GM23338 (cell line): ENCODE measurements at regions not wholly inside any gene's neighbourhood (a gene's known extent, or its start where the extent isn't known, plus 50 kb on each side); places are given as distances from the start of the nearest gene placed in this dataset.
"Not testable (repeated sequence)": the region's sequence is repeated elsewhere in the genome, so short reads cannot be mapped to it uniquely, and the experiment has no call there.

Source experiments
- ATAC-seq: fragments of 200-7000 bp; cut with Tn5 transposase; 3 replicates; pipeline ENCODE4 v1.9.1; 2020
- DNase-seq: peaks from one replicate; pipeline ENCODE4 v3.0.0-alpha.2; 2015; ENCODE audit warnings: low spot score
- H2AFZ ChIP-seq: fragments of 200-600 bp; sonication (generic); 2 replicates; pipeline ENCODE4 v1.8.0; 2016; ENCODE audit warnings: antibody characterized with exemption, mild to moderate bottlenecking, moderate library complexity
- H3F3A ChIP-seq: fragments of 200-600 bp; sonication (generic); replicated peaks from 2 replicates; pipeline ENCODE4 v1.8.0; 2017; ENCODE audit warnings: antibody characterized with exemption, mixed run types, low read depth
- H3K27ac ChIP-seq: fragments of 200-600 bp; sonication (generic); 2 replicates; pipeline ENCODE4 v1.6.1; 2016; ENCODE audit warnings: low read depth
- H3K27me3 ChIP-seq: fragments of 200-600 bp; sonication (generic); 2 replicates; pipeline ENCODE4 v1.8.0; 2016; ENCODE audit warnings: mild to moderate bottlenecking, mixed run types, moderate library complexity; ENCODE audit not compliant: insufficient read depth
- H3K36me3 ChIP-seq: fragments of 200-600 bp; sonication (generic); 2 replicates; pipeline ENCODE4 v1.8.0; 2016; ENCODE audit warnings: mild to moderate bottlenecking; ENCODE audit not compliant: insufficient read depth
- H3K4me1 ChIP-seq: fragments of 200-600 bp; sonication (generic); 2 replicates; pipeline ENCODE4 v1.8.0; 2016; ENCODE audit warnings: mild to moderate bottlenecking, moderate library complexity; ENCODE audit not compliant: insufficient read depth
- H3K4me2 ChIP-seq: fragments of 200-600 bp; sonication (generic); 2 replicates; pipeline ENCODE4 v1.7.1; 2017; ENCODE audit warnings: mixed run types
- H3K4me3 ChIP-seq: fragments of 200-600 bp; sonication (generic); 2 replicates; pipeline ENCODE4 v1.6.1; 2016; ENCODE audit warnings: mixed run types
- H3K79me2 ChIP-seq: fragments of 200-600 bp; sonication (generic); replicated peaks from 2 replicates; pipeline ENCODE4 v1.8.0; 2017; ENCODE audit warnings: mild to moderate bottlenecking; ENCODE audit not compliant: insufficient read depth
- H3K9me2 ChIP-seq: fragments of 200-600 bp; sonication (generic); 2 replicates; pipeline ENCODE4 v1.8.0; 2017; ENCODE audit not compliant: insufficient read depth
- H4K20me1 ChIP-seq: fragments of 200-600 bp; sonication (generic); replicated peaks from 2 replicates; pipeline ENCODE4 v1.8.0; 2017; ENCODE audit warnings: mild to moderate bottlenecking; ENCODE audit not compliant: insufficient read depth
- H3K27ac Mint-ChIP-seq: 2 replicates; pipeline ENCODE4 v1.8.0; 2020; ENCODE audit warnings: inconsistent platforms, mild to moderate bottlenecking, moderate library complexity, mixed read lengths
- H3K27me3 Mint-ChIP-seq: 3 replicates; pipeline ENCODE4 v1.8.0; 2022; ENCODE audit warnings: low read depth, mild to moderate bottlenecking, moderate library complexity, mixed read lengths, inconsistent platforms; ENCODE audit not compliant: insufficient read depth, poor library complexity
- H3K36me3 Mint-ChIP-seq: 3 replicates; pipeline ENCODE4 v1.8.0; 2021; ENCODE audit warnings: low read depth, mild to moderate bottlenecking, inconsistent platforms, moderate library complexity, mixed read lengths
- H3K4me1 Mint-ChIP-seq: 3 replicates; pipeline ENCODE4 v1.8.0; 2020; ENCODE audit warnings: mild to moderate bottlenecking, inconsistent platforms, mixed read lengths
- H3K4me3 Mint-ChIP-seq: 3 replicates; pipeline ENCODE4 v1.8.0; 2021; ENCODE audit warnings: moderate library complexity, mild to moderate bottlenecking, inconsistent platforms, mixed read lengths
- H3K9me3 Mint-ChIP-seq: 3 replicates; pipeline ENCODE4 v1.8.0; 2020; ENCODE audit warnings: moderate library complexity, mild to moderate bottlenecking, inconsistent platforms, mixed read lengths
- CREB1 ChIP-seq: fragments of 250-450 bp; sonication (Bioruptor Pico); IDR thresholded peaks from 2 replicates; pipeline ENCODE4 v1.5.0; 2020; ENCODE audit warnings: low read depth, mild to moderate bottlenecking, moderate library complexity
- CTCF ChIP-seq, 2 experiments: fragments of 200-600 bp in 1 of 2; sonication (generic) in 1 of 2; conservative IDR thresholded peaks; 2 replicates each; pipeline versions ENCODE4 v1.5.1 to v1.6.1; 2016 to 2017; ENCODE audit warnings: antibody characterized with exemption in 2 of 2, low read depth in 2 of 2, mild to moderate bottlenecking in 2 of 2, moderate library complexity in 1 of 2
- ETS1 ChIP-seq: IDR thresholded peaks from 2 replicates; pipeline ENCODE4 v1.6.1; 2016; ENCODE audit warnings: antibody characterized with exemption
- EZH2phosphoT487 ChIP-seq: fragments of 200-600 bp; sonication (generic); IDR thresholded peaks from one replicate; pipeline ENCODE4 v1.8.1; 2018; ENCODE audit warnings: antibody characterized with exemption; ENCODE audit not compliant: unreplicated experiment
- JUNB ChIP-seq: IDR thresholded peaks from one replicate; pipeline ENCODE4 v1.6.1; 2016; ENCODE audit warnings: antibody characterized with exemption; ENCODE audit not compliant: unreplicated experiment
- NANOG ChIP-seq: IDR thresholded peaks from 2 replicates; pipeline ENCODE4 v1.6.1; 2016; ENCODE audit warnings: antibody characterized with exemption, borderline replicate concordance
- POLR2AphosphoS5 ChIP-seq: IDR thresholded peaks from 2 replicates; pipeline ENCODE4 v1.6.1; 2016; ENCODE audit warnings: antibody characterized with exemption, low read depth
- REST ChIP-seq: IDR thresholded peaks from one replicate; pipeline ENCODE4 v1.6.1; 2018; ENCODE audit warnings: antibody characterized with exemption; ENCODE audit not compliant: unreplicated experiment
- STAT1 ChIP-seq: IDR thresholded peaks from one replicate; pipeline ENCODE4 v1.6.1; 2016; ENCODE audit warnings: antibody characterized with exemption; ENCODE audit not compliant: unreplicated experiment
- ZNF331 ChIP-seq: fragments of 250-450 bp; sonication (Bioruptor Pico); IDR thresholded peaks from 2 replicates; pipeline ENCODE4 v1.5.0; 2020; ENCODE audit warnings: low read depth, mild to moderate bottlenecking, moderate library complexity

- H3F3A ChIP-seq, ATAC-seq, H2AFZ ChIP-seq, H3K4me3 ChIP-seq, H3K9me3 Mint-ChIP-seq, H3K4me1 Mint-ChIP-seq, H4K20me1 ChIP-seq, H3K27ac ChIP-seq, H3K4me3 Mint-ChIP-seq, H3K27me3 ChIP-seq, H3K4me2 ChIP-seq, H3K4me1 ChIP-seq, H3K9me2 ChIP-seq, H3K27ac Mint-ChIP-seq, DNase-seq, H3K36me3 Mint-ChIP-seq, H3K27me3 Mint-ChIP-seq, H3K36me3 ChIP-seq, H3K79me2 ChIP-seq: not testable (repeated sequence)
Measured at GRCh38 chr13:108042866-108043265, 172.5 kb downstream of the LIG4 start.

- Mint-ChIP-seq H3K4me3 (no peak overlapping the region), H3K9me3 (no peaks in the 10 kb centered on the region; the same call in 2 of the 3 replicates), H3K27ac (no peak overlapping the region), H3K27me3 (no peaks in the 10 kb centered on the region), H3K4me1 (peaks cover 10% of the 10 kb centered on the region; the same call in 2 of the 3 replicates), H3K36me3 (no peaks in the 10 kb centered on the region)
- H3K27me3 ChIP-seq, result no peaks in the 10 kb centered on the region
- H4K20me1 ChIP-seq, result no peaks in the 10 kb centered on the region
- DNase-seq, result no peak
- peaks cover 4% of the 10 kb centered on the region; the same call in 1 of the 2 replicates for H3K9me2 ChIP-seq
- no peaks in the 10 kb centered on the region for H3K79me2 ChIP-seq
- no peaks in the 10 kb centered on the region for H3K36me3 ChIP-seq
- H3F3A ChIP-seq, result no peaks in the 10 kb centered on the region
- H3K4me1 ChIP-seq, result no peaks in the 10 kb centered on the region
- H3K4me3 ChIP-seq, result no peak overlapping the region
- TF ChIP-seq JUNB (no peak), STAT1 (no peak), ZNF331 (no peak), POLR2AphosphoS5 (no peak), REST (no peak), EZH2phosphoT487 (no peak), NANOG (no peak), CREB1 (no peak)
- H3K27ac ChIP-seq, result no peak overlapping the region
- H3K4me2 ChIP-seq, result no peak overlapping the region
- no peak overlapping the region for H2AFZ ChIP-seq
- ATAC-seq, result no peak
Measured at GRCh38 chr13:108037348-108037747, 178.0 kb downstream of the LIG4 start.

- Histone ChIP-seq H2AFZ (no peak overlapping the region), H3K4me3 (no peak overlapping the region), H3K4me1 (peaks cover 5% of the 10 kb centered on the region), H3K36me3 (no peaks in the 10 kb centered on the region), H3K9me2 (peaks cover 4% of the 10 kb centered on the region; the same call in 1 of the 2 replicates), H4K20me1 (no peaks in the 10 kb centered on the region), H3K27ac (no peak overlapping the region), H3K79me2 (no peaks in the 10 kb centered on the region), H3K27me3 (no peaks in the 10 kb centered on the region), H3K4me2 (no peak overlapping the region), H3F3A (no peaks in the 10 kb centered on the region)
- ATAC-seq (no peak), DNase-seq (no peak)
- no peaks in the 10 kb centered on the region; the same call in 2 of the 3 replicates for H3K9me3 Mint-ChIP-seq
- H3K36me3 Mint-ChIP-seq, result no peaks in the 10 kb centered on the region
- no peaks in the 10 kb centered on the region for H3K27me3 Mint-ChIP-seq
- H3K4me1 Mint-ChIP-seq, result peaks cover 13% of the 10 kb centered on the region
- no peak overlapping the region for H3K27ac Mint-ChIP-seq
- no peak overlapping the region for H3K4me3 Mint-ChIP-seq
- TF ChIP-seq JUNB (no peak), CREB1 (no peak), EZH2phosphoT487 (no peak), NANOG (no peak), STAT1 (no peak), CTCF (conservative IDR thresholded peaks at IDR 0.05; ENCODE audit: low read depth in 2 of 2) (no peak), ETS1 (no peak), POLR2AphosphoS5 (no peak)
Measured at GRCh38 chr13:108036411-108036932, 178.9 kb downstream of the LIG4 start.
